Endothelial cell of umbilical vein (primary cell): ENCODE measurements at regions not wholly inside any gene's neighbourhood (a gene's known extent, or its start where the extent isn't known, plus 50 kb on each side); places are given as distances from the start of the nearest gene placed in this dataset.

Experiments
- BruUV-seq: library from RNA; stranded (reverse); fragments of 400-500 nt; replicated peaks from 2 replicates; lab custom pipeline; 2021; lab: Mats Ljungman, UMichigan
- CTCF ChIA-PET: fragments of 300-600, 350-600 bp; sonication (Branson Sonifier 250); formaldehyde crosslinking; loops from one replicate; lab custom pipeline; 2021; ENCODE audit warnings: antibody characterized with exemption, inconsistent platforms; lab: Charles Lee
- POLR2A ChIA-PET: fragments of 300-600, 350-600 bp; sonication (Branson Sonifier 250); formaldehyde crosslinking; loops from one replicate; lab custom pipeline; 2021; ENCODE audit warnings: antibody characterized with exemption, inconsistent platforms; lab: Charles Lee
- DNase-seq: peaks from one replicate; pipeline ENCODE4 v3.0.0-alpha.2; 2011; ENCODE audit warnings: low read depth, low spot score
- FAIRE-seq: peaks from 2 replicates; lab custom pipeline; 2011; peaks lifted over from hg19 to GRCh38; lab: Jason Lieb, UNC
- H2AFZ ChIP-seq: 2 replicates; pipeline ENCODE4 v1.6.0; 2012; ENCODE audit warnings: low read depth, low read length, control low read depth, inconsistent platforms
- H3K27ac ChIP-seq: 2 replicates; pipeline ENCODE4 v1.5.1; 2011; ENCODE audit warnings: low read depth, mild to moderate bottlenecking, control low read depth, low read length, moderate library complexity; ENCODE audit not compliant: insufficient read depth
- H3K27me3 ChIP-seq, 2 experiments: 2 replicates each; pipeline versions ENCODE4 v1.6.0 to v1.6.1; 2011; ENCODE audit warnings: low read length in 2 of 2, mixed read lengths in 1 of 2; ENCODE audit not compliant: control insufficient read depth in 2 of 2, insufficient read depth in 2 of 2
- H3K36me3 ChIP-seq, 2 experiments: 2 replicates in 1 of 2; 3 replicates in 1 of 2; pipeline ENCODE4 v1.5.1; 2011; ENCODE audit warnings: low read length in 2 of 2, mild to moderate bottlenecking in 1 of 2, moderate library complexity in 1 of 2; ENCODE audit not compliant: control insufficient read depth in 2 of 2, insufficient read depth in 2 of 2; ENCODE audit errors: extremely low read depth in 1 of 2
- H3K4me1 ChIP-seq: 3 replicates; pipeline ENCODE4 v1.5.1; 2011; ENCODE audit warnings: mild to moderate bottlenecking, low read length; ENCODE audit not compliant: control insufficient read depth, insufficient read depth; ENCODE audit errors: extremely low read depth
- H3K4me2 ChIP-seq: 2 replicates; pipeline ENCODE4 v1.6.1; 2011; ENCODE audit warnings: low read length, control low read depth, mixed read lengths; ENCODE audit not compliant: insufficient read depth
- H3K4me3 ChIP-seq, 3 experiments: fragments of 200-600 bp in 1 of 3; sonication (generic), shearing (Covaris generic) in 1 of 3; replicated peaks in 1 of 3; 2 replicates each; pipeline ENCODE4 v1.5.1; 2011 to 2016; ENCODE audit warnings: control low read depth in 3 of 3, low read length in 3 of 3, mild to moderate bottlenecking in 2 of 3, inconsistent platforms in 1 of 3, low read depth in 1 of 3, moderate library complexity in 1 of 3; ENCODE audit not compliant: insufficient read depth in 1 of 3
- H3K79me2 ChIP-seq: 2 replicates; pipeline ENCODE4 v1.6.0; 2012; ENCODE audit warnings: low read length, inconsistent platforms; ENCODE audit not compliant: control insufficient read depth, insufficient read depth
- H3K9ac ChIP-seq: replicated peaks from 2 replicates; pipeline ENCODE3; 2011; ENCODE audit warnings: low read length, control low read depth; ENCODE audit not compliant: insufficient read depth; ENCODE audit errors: extremely low read depth
- H3K9me1 ChIP-seq: replicated peaks from 3 replicates; pipeline ENCODE4 v1.6.0; 2011; ENCODE audit warnings: mild to moderate bottlenecking, low read length; ENCODE audit not compliant: control insufficient read depth, insufficient read depth; ENCODE audit errors: extremely low read depth
- H3K9me3 ChIP-seq: replicated peaks from 2 replicates; pipeline ENCODE4 v1.5.1; 2012; ENCODE audit warnings: low read length, inconsistent platforms; ENCODE audit not compliant: control insufficient read depth, insufficient read depth
- H4K20me1 ChIP-seq: replicated peaks from 2 replicates; pipeline ENCODE3; 2011; ENCODE audit warnings: mild to moderate bottlenecking, low read length; ENCODE audit not compliant: control insufficient read depth, insufficient read depth; ENCODE audit errors: extremely low read depth
- EZH2 ChIP-seq: IDR thresholded peaks from 2 replicates; pipeline ENCODE4 v1.6.1; 2012; ENCODE audit warnings: borderline replicate concordance, low read depth, mild to moderate bottlenecking, moderate library complexity, low read length, inconsistent platforms; ENCODE audit not compliant: severe bottlenecking
- FOS ChIP-seq: IDR thresholded peaks from 2 replicates; pipeline ENCODE4 v1.6.1; 2011; ENCODE audit warnings: mild to moderate bottlenecking, low read length, moderate library complexity, borderline replicate concordance; ENCODE audit not compliant: insufficient read depth
- GATA2 ChIP-seq: IDR thresholded peaks from 2 replicates; pipeline ENCODE4 v1.7.0; 2011; ENCODE audit warnings: low read depth, mild to moderate bottlenecking, moderate library complexity, mixed read lengths, low read length; ENCODE audit not compliant: insufficient read length, insufficient read depth
- JUN ChIP-seq: IDR thresholded peaks from 2 replicates; pipeline ENCODE4 v1.6.1; 2011; ENCODE audit warnings: borderline replicate concordance, low read depth; ENCODE audit not compliant: insufficient read length, insufficient read depth
- MYC ChIP-seq: IDR thresholded peaks from one replicate; pipeline ENCODE4 v1.6.1; 2011; ENCODE audit warnings: mild to moderate bottlenecking, low read depth, low read length
- POLR2A ChIP-seq: IDR thresholded peaks from 2 replicates; pipeline ENCODE4 v1.6.1; 2012; ENCODE audit warnings: low read depth, mild to moderate bottlenecking, control low read depth, low read length
- POLR2AphosphoS5 ChIP-seq: IDR thresholded peaks from 2 replicates; pipeline ENCODE4 v1.6.1; 2012; ENCODE audit warnings: low read depth, mild to moderate bottlenecking, control low read depth, low read length, moderate library complexity; ENCODE audit not compliant: insufficient read depth
- dilution Hi-C: fragments of 300-500 bp; cut with MboI; formaldehyde crosslinking; loops from one replicate; pipeline ENCODE4 v1.15.0; 2019; ENCODE audit warnings: low sequenced_read_pairs; ENCODE audit not compliant: extremely low pct_ligation_motif_present
- intact Hi-C: fragments of 100-400 bp; cut with micrococcal nuclease; formaldehyde crosslinking; loops from one replicate; pipeline ENCODE4 v1.10.0; 2022
- TF ChIP-seq, protein P1 (sequence below), 2 donors: IDR thresholded peaks; 1 replicate in 1 of 2; 2 replicates in 1 of 2; pipeline ENCODE4 v1.5.1; 2011; ENCODE audit warnings: low read length in 2 of 2, mild to moderate bottlenecking in 2 of 2, moderate library complexity in 2 of 2, control low read depth in 1 of 2, inconsistent platforms in 1 of 2, low read depth in 1 of 2; ENCODE audit not compliant: insufficient read depth in 1 of 2; ENCODE audit errors: extremely low read depth in 1 of 2
- TF ChIP-seq, protein P2 (sequence below): IDR thresholded peaks from 2 replicates; pipeline ENCODE4 v1.6.1; 2011; ENCODE audit not compliant: insufficient read depth, insufficient read length

DNA sequence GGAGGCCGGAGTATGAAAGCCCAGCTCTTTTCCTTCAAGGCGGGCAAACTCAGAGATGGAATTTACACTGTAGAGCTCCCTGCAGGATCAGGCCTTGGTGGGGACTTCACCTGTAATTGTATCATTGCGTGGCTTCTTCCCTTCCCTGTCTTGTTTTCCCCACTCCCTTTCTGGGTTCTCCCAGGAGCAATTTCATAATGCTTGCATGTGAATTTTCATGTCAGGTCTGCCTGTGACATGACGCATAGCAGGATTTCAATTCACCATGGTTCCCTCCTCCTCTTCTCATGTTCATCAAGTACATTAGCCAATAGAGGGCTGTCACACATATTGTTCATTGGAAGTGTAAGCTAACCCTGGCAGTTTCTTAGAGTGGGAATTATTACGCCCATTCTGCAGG is 197.7 kb downstream of the RPS24 start:
- no peak overlapping the region for H2AFZ ChIP-seq
- no peaks in the 10 kb centered on the region for H3K36me3 ChIP-seq
- no peaks in the 10 kb centered on the region for H3K27me3 ChIP-seq
- FAIRE-seq (no peak), DNase-seq (no peak)
- H3K79me2 ChIP-seq: no peaks in the 10 kb centered on the region
- ChIA-PET CTCF (interaction anchor here (1.0 to 1.5 kb wide), 4 partner anchors 10 to 964 kb away, joined by 3 to 4 read pairs (median 3); no protein-coding TSS in a partner anchor), POLR2A (no interaction called here)
- no peaks in the 10 kb centered on the region for H4K20me1 ChIP-seq
- TF ChIP-seq JUN (no peak), POLR2AphosphoS5 (no peak), MYC (no peak), EZH2 (no peak), POLR2A (no peak), FOS (no peak), GATA2 (no peak)
- TF ChIP-seq, protein P1, sequence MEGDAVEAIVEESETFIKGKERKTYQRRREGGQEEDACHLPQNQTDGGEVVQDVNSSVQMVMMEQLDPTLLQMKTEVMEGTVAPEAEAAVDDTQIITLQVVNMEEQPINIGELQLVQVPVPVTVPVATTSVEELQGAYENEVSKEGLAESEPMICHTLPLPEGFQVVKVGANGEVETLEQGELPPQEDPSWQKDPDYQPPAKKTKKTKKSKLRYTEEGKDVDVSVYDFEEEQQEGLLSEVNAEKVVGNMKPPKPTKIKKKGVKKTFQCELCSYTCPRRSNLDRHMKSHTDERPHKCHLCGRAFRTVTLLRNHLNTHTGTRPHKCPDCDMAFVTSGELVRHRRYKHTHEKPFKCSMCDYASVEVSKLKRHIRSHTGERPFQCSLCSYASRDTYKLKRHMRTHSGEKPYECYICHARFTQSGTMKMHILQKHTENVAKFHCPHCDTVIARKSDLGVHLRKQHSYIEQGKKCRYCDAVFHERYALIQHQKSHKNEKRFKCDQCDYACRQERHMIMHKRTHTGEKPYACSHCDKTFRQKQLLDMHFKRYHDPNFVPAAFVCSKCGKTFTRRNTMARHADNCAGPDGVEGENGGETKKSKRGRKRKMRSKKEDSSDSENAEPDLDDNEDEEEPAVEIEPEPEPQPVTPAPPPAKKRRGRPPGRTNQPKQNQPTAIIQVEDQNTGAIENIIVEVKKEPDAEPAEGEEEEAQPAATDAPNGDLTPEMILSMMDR (IDR thresholded peaks at IDR 0.05; ENCODE audit: extremely low read depth in 1 of 2, insufficient read depth in 1 of 2, low read depth in 1 of 2, low read length in 2 of 2): no peak
- TF ChIP-seq, protein P2, sequence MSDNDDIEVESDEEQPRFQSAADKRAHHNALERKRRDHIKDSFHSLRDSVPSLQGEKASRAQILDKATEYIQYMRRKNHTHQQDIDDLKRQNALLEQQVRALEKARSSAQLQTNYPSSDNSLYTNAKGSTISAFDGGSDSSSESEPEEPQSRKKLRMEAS: no peak
- BruUV-seq: no TSS peak
- dilution Hi-C loops: no loop called here
- H3K4me2 ChIP-seq: no peak overlapping the region
- no peak overlapping the region for H3K9ac ChIP-seq
- intact Hi-C loops: no loop called here
- H3K27ac ChIP-seq: no peak overlapping the region
- no peaks in the 10 kb centered on the region for H3K4me1 ChIP-seq
- no peaks in the 10 kb centered on the region for H3K9me1 ChIP-seq
- no peak overlapping the region for H3K4me3 ChIP-seq
- H3K9me3 ChIP-seq: no peaks in the 10 kb centered on the region
